Sigmoid colon (tissue), 3 donors: ENCODE measurements at regions not wholly inside any gene's neighbourhood (a gene's known extent, or its start where the extent isn't known, plus 50 kb on each side); places are given as distances from the start of the nearest gene placed in this dataset.

ENCODE experiments used
- CTCF ChIP-seq, 4 experiments: fragments of 450-650 bp in 3 of 4; fragments of 200-600 bp in 1 of 4; IDR thresholded peaks; one replicate each; pipeline ENCODE4 v1.5.1; 2016 to 2019; ENCODE audit warnings: antibody characterized with exemption in 4 of 4, mild to moderate bottlenecking in 3 of 4, moderate library complexity in 2 of 4
- POLR2A ChIP-seq, 2 donors: fragments of 450-650 bp; IDR thresholded peaks; one replicate each; pipeline ENCODE4 v1.6.1; 2016; ENCODE audit warnings: antibody characterized with exemption in 2 of 2, mild to moderate bottlenecking in 2 of 2, moderate library complexity in 2 of 2

DNA sequence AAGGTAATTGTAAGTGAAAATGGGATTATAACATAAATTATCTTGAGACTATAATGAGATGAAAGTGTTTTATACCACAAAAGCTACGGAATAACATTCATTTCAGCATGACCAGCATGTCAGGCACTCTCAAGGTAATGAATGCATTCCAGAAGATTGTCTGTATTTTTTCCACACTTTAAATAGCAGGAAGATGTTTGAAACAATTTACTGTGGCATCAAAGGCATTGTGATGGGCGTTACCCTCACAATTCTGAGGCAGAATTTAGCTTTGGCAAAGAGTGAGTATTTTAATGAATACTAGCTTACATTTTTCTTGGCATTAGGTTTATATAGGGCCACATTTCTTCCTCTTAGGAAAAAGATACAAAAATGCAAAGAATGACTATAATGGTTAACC is 627.2 kb downstream of the BCKDHB start:
- TF ChIP-seq CTCF (IDR thresholded peaks at IDR 0.05) (no peak), POLR2A (IDR thresholded peaks at IDR 0.05) (no peak)
